ENCODE measurements at regions not wholly inside any gene's neighbourhood (a gene's known extent, or its start where the extent isn't known, plus 50 kb on each side); places are given as distances from the start of the nearest gene placed in this dataset.

GRCh38 chr2:56531668-56532420, 348.1 kb downstream of the CCDC85A start:
- no peak for TF ChIP-seq CTCF (IDR thresholded peaks at IDR 0.05; ENCODE audit: low read depth, low read length)
- H3K4me3 ChIP-seq (ENCODE audit: low read depth, low read length), result no peak overlapping the region

DNA sequence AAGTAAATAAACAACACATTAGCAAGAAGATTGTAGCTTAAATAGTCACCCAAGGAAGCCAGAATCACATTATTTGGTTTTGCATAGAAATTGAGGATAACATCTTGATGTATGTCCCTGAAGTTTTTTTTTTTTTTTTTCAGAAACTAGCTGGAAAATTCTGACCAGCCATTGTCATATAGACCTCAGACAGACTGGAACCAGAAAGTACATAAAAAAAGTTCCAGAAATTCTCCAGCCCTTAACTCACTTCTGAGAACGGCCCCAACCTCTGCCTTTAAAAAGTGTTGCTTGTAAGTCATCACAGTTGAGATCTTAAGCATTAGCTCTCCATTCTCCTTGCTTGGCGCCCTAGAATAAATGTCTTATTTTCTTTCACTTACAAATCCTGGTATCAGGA, 350.5 kb downstream of the CCDC85A start:
- no peak for TF ChIP-seq CTCF (IDR thresholded peaks at IDR 0.05; ENCODE audit: low read depth, low read length)
- H3K4me3 ChIP-seq (ENCODE audit: low read depth, low read length), result no peak overlapping the region

DNA sequence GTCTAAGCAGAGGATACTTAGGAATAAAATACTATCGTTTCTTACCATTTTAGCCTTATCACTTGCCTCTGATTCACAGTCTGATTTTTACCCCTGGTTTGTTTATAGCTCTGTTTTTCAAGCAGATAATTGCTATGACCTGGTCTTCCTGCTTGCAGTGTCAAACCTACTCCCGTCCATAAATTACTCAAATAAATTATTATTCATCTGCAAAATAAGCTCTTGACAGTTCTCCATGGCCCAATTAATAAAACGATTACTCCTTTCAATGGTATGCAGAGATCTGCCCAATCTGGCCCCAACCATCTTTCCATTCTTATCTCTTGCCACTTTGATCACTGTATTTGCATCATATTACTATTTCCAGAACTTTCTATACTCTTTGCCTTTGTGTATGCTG, 354.0 kb downstream of the CCDC85A start:
- no peak for TF ChIP-seq CTCF (IDR thresholded peaks at IDR 0.05; ENCODE audit: low read depth, low read length)
- H3K4me3 ChIP-seq (ENCODE audit: low read depth, low read length), result no peak overlapping the region

DNA sequence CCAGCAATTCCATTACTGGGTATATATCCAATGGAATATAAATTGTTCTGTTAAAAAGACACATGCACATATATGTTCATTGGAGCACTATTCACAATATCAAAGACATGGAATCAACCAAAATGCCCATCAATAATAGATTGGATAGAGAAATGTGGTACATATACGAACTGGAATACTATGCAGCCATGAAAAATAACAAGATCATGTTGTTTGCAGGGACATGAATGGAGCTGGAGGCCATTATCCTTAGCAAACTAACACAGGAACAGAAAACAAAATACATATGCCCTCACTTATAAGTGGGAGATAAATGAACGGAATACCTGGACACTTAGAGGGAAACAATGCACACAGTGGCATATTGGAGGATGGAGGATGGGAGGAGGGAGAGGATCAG, 355.8 kb downstream of the CCDC85A start:
- H3K4me3 ChIP-seq (ENCODE audit: low read depth, low read length), result no peak overlapping the region
- TF ChIP-seq CTCF (IDR thresholded peaks at IDR 0.05; ENCODE audit: low read depth, low read length), result no peak

- TF ChIP-seq CTCF (IDR thresholded peaks at IDR 0.05; ENCODE audit: low read depth, low read length), result no peak
Observed at GRCh38 chr2:56540467-56540866, 356.7 kb downstream of the CCDC85A start.

DNA sequence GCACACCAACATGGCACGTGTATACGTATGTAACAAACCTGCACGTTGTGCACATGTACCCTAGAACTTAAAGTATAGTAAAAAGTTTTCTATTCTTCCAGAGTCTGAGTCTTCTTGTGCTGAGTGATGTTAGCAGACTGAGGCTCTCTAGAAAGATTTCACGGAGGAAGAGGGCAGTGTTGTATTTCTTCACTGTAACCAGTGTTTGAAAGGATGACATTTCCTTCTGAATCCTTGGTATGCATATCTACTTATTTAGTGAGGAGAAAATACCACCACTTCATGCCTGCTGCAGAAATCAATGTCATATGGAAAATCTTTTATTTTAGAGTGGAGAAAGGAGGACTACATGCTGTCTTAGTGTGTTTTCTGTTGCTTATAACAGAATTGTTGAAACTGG, 357.1 kb downstream of the CCDC85A start:
- TF ChIP-seq CTCF (IDR thresholded peaks at IDR 0.05; ENCODE audit: low read depth, low read length), result no peak
- no peak overlapping the region for H3K4me3 ChIP-seq (ENCODE audit: low read depth, low read length)

More at GRCh38 chr2:56540467-56540866, 356.7 kb downstream of the CCDC85A start:
- H3K4me3 ChIP-seq (ENCODE audit: low read depth, low read length), result no peak overlapping the region

GRCh38 chr2:56542213-56542612, 358.4 kb downstream of the CCDC85A start:
- no peak for TF ChIP-seq CTCF (IDR thresholded peaks at IDR 0.05; ENCODE audit: low read depth, low read length)
- no peak overlapping the region for H3K4me3 ChIP-seq (ENCODE audit: low read depth, low read length)
